SHP77 (cell line): ENCODE measurements at regions not wholly inside any gene's neighbourhood (a gene's known extent, or its start where the extent isn't known, plus 50 kb on each side); places are given as distances from the start of the nearest gene placed in this dataset.
"Not testable (repeated sequence)": the region's sequence is repeated elsewhere in the genome, so short reads cannot be mapped to it uniquely, and the experiment has no call there.

Experiments used
- DNase-seq, 2 experiments: peaks; one replicate each; lab custom pipeline; 2025; lab: John Stamatoyannopoulos, UW

DNA sequence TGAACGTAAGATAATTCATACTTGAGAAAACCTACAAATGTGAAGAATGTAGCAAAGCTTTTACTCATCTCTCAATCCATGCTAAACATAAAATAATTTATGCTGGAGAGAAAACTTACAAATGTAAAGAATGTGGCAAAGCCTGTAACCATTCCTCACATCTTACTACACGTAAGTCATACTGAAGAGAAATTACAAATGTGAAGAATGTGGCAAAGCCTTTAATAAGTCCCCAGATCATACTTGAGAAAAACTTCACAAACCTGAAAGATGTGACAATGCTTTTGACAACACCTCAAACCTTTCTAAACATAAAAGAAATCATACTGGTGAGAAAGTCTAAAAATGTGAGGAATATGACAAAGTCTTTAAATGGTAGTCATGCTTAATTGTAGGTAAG lies 89.4 kb downstream of the ZNF675 start:
- no peak for DNase-seq

DNA sequence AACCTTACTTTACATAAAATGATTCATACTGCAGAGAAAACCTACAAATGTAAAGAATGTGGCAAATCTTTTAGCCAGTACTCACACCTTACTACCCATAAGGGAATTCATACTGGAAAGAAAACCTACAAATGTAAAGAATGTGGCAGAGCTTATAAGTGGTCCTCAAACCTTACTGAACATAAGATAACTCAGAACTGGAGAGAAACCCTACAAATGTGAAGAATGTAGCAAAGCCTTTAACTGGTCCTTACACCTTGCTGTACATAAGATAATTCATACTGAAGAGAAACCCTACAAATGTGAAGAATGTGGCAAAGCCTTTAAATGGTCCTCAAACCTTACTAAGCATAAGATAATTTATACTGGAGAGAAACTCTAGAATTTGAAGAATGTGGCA lies 90.1 kb downstream of the ZNF675 start:
- no peak for DNase-seq

- not testable (repeated sequence) for DNase-seq
Measured at GRCh38 chr19:23594311-23594710, 92.7 kb downstream of the ZNF675 start.

DNA sequence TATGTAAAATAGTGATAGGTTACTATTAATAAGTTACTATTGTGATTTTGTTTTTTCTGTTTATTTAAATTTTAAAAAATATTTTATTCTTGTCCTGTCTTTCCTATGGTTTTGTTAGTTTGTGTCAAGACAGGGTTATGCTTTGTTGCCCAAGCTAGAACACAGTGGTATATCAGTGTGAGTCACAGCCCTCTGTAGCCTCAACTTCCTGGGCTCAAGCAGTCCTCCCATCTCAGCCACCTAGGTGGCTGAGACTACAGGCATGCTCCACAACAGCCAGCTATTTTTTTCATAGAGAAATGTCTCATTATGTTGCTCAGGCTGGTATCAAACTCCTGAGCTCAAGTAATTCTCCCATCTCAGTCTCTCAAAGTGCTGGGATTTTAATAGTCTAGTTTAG lies 99.5 kb downstream of the ZNF675 start:
- no peak for DNase-seq

DNA sequence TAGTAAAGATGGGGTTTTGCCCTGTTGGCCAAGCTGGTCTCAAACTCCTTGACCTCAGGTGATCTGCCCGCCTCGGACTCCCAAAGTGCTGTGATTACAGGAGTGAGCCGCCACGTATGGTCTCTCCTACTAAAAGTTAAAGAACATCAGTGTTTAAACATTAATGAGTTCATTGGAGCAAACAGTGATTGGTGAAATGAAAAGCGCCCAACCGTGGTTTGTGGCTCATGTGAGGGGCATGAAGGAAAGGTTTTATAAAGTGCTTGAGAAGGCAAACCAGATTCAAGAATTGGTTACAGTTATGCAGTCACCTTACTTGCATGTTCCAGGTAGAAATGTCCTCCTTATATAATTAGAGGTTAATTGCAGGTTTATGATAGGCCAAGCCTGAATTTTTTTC lies 109.5 kb downstream of the ZNF675 start:
- DNase-seq: no peak

DNA sequence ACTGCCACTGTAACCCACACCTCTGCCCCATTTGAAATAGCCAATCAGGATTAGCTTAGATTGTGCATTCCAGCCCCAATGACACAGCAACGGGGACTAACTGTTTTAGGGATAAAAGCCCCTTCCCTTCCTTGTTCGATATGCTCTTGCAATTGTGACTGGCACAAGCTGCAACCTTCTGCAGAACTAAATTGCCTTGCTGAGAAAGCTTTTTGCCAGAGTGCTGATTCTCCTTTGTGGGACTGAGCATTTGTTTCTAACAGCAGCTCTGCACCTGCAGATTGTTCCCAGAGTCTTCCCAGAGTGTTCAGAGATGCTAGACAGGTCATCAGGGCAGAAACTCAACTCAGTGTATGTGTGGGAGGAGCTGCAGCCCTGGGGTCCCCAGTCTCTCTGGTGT lies 115.8 kb downstream of the ZNF675 start:
- DNase-seq: no peak

DNA sequence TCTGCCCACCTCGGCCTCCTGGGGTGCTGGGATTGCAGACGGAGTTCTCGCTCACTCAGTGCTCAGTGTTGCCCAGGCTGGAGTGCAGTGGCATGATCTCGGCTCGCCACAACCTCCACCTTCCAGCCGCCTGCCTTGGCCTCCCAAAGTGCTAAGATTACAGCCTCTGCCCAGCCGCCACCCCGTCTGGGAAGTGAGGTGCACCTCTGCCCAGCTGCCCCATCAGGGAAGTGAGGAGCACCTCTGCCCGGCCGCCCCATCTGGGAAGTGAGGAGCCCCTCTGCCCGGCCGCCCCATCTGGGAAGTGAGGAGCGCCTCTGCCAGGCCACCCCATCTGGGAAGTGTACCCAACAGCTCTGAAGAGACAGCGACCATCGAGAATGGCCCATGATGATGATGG lies 118.9 kb downstream of the ZNF675 start:
- DNase-seq: not testable (repeated sequence)

DNA sequence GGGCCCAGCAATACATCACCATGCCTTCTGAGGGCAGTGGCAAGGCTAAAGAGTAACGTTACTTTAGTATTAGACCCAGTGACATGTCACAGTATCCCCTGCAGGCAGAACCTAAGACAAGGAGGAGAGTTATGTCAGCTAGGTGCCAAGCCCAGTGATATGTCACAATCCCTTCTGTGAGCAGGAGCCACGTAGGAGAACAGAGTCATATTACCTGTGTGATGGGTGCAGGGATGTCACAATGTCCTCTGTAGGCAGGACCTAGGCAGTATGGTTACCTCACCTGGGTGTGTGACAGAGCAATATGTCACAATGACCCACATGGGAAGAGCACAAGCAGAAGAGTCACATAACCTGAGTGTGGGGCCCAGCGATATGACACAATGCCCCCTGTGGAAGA lies 121.8 kb downstream of the ZNF675 start:
- no peak for DNase-seq

- DNase-seq: no peak
Measured at GRCh38 chr19:23563326-23563725, 123.7 kb downstream of the ZNF675 start.

GRCh38 chr19:23561341-23561740 lies 125.7 kb downstream of the ZNF675 start:
- DNase-seq: no peak

DNA sequence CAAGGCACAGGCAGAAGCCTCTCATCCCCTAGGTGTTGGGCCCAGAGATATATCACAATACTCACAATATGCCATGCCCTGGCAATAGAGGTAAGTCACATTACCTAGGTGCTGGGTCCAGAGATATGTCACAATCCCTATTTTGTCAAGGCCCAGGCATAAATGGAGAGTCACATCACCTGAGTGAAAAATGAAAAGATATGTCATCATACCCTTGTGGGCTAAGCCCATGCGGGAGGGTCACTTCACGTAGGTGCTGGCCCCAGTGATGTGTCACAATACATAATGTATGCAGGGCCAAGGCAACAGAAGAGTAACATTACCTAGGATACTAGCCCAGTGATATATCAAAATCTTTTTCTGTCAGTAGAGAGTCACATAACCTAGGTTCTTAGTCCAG lies 127.0 kb downstream of the ZNF675 start:
- DNase-seq: no peak

GRCh38 chr19:23558541-23558940 lies 128.5 kb downstream of the ZNF675 start:
- DNase-seq: no peak

- DNase-seq: no peak
Measured at GRCh38 chr19:23557381-23557780, 129.6 kb downstream of the ZNF675 start.

GRCh38 chr19:23554548-23554947 lies 132.5 kb downstream of the ZNF675 start:
- no peak for DNase-seq

DNA sequence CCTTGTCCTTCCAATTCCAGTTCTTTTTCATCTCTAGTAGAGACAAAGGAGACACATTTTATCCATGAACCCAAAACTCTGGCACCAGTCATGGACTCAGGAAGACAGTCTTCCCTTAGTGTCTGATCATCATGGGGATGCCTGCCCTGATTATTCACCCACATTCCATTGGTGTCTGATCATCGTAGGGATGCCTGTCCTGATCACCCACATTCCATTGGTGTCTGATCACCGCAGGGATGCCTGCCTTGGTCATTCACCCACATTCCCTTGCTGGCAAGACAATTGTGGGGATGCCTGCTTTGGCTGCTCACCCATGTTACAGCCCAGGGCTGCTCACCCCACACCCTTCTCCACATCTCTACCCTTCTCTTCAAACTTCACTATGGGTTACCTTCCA lies 136.9 kb downstream of the ZNF675 start:
- DNase-seq: not testable (repeated sequence)

- DNase-seq: no peak
Measured at GRCh38 chr19:23547816-23548430, 139.1 kb downstream of the ZNF675 start.

DNA sequence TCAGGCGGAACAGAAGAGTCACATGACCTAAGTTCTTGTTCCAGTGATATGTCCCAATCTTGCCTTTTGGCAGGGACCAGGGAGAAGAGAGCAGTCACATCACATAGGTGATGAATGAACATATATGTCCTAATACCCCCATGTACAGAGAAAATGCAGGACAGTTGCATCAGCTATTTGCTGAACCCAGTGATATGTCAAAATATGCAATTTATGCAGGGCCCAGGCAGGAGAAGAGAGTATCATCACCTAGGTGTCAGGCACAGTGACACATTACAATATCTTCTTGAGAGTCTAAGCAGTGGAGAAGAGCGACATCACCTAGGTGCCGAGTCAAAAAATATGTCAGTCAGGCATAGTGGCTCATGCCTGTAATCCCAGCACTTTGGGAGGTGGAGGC lies 139.9 kb downstream of the ZNF675 start:
- no peak for DNase-seq

DNA sequence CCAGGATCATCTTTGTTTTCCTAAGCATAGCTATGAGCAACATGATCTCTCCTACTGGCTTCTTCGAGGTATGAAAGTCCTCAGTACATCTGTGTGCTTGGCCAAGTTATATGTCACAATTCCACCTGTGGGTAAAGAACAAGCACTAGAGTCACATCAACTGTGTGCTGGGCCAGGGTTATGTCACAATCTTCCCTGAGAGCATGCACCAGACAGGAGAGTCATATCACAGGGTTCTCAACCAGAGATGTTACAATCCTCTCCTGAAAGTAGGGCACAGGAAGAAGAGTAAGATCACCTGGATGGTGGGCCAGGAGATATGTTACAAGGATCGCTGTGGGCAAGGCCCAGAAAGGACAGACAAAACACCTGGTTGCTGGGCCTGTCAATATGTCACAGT lies 143.7 kb downstream of the ZNF675 start:
- no peak for DNase-seq

DNA sequence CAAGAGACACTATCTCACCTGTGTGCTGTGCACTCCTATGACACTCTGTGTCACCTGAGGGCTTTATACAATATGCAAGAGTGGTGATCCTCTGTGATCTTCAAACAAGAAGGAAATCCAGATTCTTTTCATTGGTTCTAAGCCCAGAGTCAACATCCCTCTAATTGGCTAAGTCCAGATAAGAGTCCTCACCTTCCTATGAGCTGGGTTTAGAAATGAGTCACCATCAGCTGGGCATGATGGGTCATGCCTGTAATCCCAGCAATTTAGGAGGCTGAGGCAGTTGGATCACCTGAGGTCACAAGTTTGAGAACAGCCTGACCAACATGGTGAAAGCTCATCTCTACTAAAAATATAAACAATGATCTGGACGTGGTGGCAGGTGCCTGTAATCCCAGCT lies 144.4 kb downstream of the ZNF675 start:
- no peak for DNase-seq

GRCh38 chr19:23541991-23542390 lies 145.0 kb downstream of the ZNF675 start:
- DNase-seq: no peak

DNA sequence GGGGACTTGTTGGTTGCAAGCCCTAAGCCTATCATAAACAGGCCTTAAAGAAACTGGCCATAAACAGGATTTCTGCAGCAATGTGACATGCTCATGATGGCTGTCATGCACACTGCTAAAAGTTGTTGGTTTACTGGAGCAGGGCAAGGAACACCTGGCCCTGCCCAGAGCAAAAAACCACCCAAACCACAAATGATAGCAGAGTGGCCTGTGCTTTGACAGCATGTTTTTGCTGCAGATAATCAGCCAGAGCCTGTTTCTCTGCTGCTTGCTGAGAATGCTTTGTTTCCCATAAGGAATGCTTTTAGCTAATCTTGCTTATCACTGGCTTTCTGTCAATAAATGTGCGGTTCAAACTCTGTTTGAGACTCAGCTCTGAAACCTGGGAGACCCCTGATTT lies 144.9 kb upstream of the ZNF91 start:
- not testable (repeated sequence) for DNase-seq

DNA sequence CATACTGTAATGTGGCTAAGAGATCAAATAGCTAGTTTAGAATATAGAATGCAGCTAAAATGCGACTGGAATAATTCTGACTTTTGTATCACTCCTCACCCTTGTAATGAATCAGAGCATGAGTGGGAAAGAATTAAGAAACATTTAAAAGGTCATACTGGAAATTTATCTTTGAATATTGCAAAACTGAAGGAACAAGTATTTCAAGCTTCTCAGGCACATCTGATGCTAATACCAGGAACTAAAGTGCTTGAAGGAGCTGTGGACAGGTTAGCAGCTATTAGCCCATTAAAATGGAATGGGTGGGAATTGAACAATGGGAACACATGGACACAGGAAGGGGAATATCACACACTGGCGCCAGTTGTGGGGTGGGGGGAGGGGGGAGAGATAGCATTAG lies 144.2 kb upstream of the ZNF91 start:
- no peak for DNase-seq

DNA sequence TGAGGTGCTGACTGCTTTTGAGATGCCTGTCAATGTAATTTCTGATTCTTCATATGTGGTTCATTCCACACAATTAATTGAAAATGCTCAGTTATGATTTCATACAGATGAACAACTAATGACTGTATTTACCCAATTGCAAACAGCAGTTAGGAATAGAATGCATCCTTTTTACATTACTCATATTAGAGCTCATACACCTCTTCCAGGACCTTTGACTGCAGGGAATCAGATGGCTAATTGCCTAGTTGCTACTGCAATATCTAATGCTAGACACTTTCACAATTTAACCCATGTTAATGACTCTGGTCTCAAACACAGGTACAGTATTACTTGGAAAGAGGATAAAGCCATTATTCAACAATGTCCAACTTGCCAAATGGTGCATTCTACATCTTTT lies 141.9 kb upstream of the ZNF91 start:
- not testable (repeated sequence) for DNase-seq

DNA sequence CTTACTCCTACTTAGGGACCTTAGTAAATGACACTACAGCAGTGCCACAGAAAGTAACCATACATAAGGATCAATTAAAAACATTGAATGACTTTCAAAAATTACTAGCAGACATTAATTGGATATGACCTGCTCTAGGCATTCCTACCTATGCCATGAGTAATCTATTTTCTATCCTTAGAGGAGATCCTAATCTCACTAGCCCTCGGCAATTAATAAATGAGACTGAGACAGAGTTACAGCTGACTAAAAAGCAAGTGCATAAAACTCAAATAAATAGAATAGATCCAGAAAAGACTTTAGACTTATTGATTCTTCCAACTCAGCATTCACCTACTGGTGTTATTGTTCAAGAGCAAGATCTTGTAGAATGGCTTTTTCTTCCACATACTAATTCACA lies 141.1 kb upstream of the ZNF91 start:
- not testable (repeated sequence) for DNase-seq

- not testable (repeated sequence) for DNase-seq
Measured at GRCh38 chr19:23535901-23536300, 140.6 kb upstream of the ZNF91 start.
